Breast epithelium (tissue), 3 donors: ENCODE measurements at regions not wholly inside any gene's neighbourhood (a gene's known extent, or its start where the extent isn't known, plus 50 kb on each side); places are given as distances from the start of the nearest gene placed in this dataset.

Source experiments
- CTCF ChIP-seq, 3 donors: fragments of 450-650 bp; IDR thresholded peaks; one replicate each; pipeline ENCODE4 v1.5.1; 2016 to 2017; ENCODE audit warnings: antibody characterized with exemption in 3 of 3, mild to moderate bottlenecking in 3 of 3, moderate library complexity in 3 of 3
- POLR2A ChIP-seq: fragments of 450-650 bp; IDR thresholded peaks from one replicate; pipeline ENCODE4 v1.6.1; 2016; ENCODE audit warnings: antibody characterized with exemption, mild to moderate bottlenecking, moderate library complexity

- no peak for TF ChIP-seq POLR2A
- no peak for TF ChIP-seq CTCF (IDR thresholded peaks at IDR 0.05)
Observed at GRCh38 chr6:65996096-65996495, 289.1 kb upstream of the EYS start.
